Fibroblast of lung (primary cell): ENCODE measurements at regions not wholly inside any gene's neighbourhood (a gene's known extent, or its start where the extent isn't known, plus 50 kb on each side); places are given as distances from the start of the nearest gene placed in this dataset.

Experiments
- CTCF ChIP-seq, 2 donors: IDR thresholded peaks in 1 of 2; conservative IDR thresholded peaks in 1 of 2; 1 replicate in 1 of 2; 2 replicates in 1 of 2; pipeline ENCODE4 v1.5.1; 2011 to 2012; ENCODE audit warnings: low read length in 2 of 2, control low read depth in 1 of 2, inconsistent platforms in 1 of 2, low read depth in 1 of 2, mild to moderate bottlenecking in 1 of 2
- EZH2 ChIP-seq: IDR thresholded peaks from 2 replicates; pipeline ENCODE4 v1.5.1; 2012; ENCODE audit warnings: low read length, control low read depth, mild to moderate bottlenecking; ENCODE audit errors: missing control alignments

- TF ChIP-seq CTCF (conservative IDR thresholded peaks at IDR 0.05 in 1 of 2, IDR thresholded peaks at IDR 0.05 in 1 of 2; ENCODE audit: low read depth in 1 of 2, low read length in 2 of 2) = no peak
- TF ChIP-seq EZH2 = no peak
Observed at GRCh38 chr10:121322776-121323175, 275.5 kb downstream of the FGFR2 start.
